IMR-90 (cell line): ENCODE measurements at regions not wholly inside any gene's neighbourhood (a gene's known extent, or its start where the extent isn't known, plus 50 kb on each side); places are given as distances from the start of the nearest gene placed in this dataset.

ENCODE experiments used
- CTCF ChIP-seq: conservative IDR thresholded peaks from 2 replicates; pipeline ENCODE4 v1.5.1; 2012; ENCODE audit warnings: mild to moderate bottlenecking, low read depth, low read length, improper control_type of control experiment
- MAFK ChIP-seq: IDR thresholded peaks from 2 replicates; pipeline ENCODE4 v1.6.1; 2012; ENCODE audit warnings: low read depth, low read length, improper control_type of control experiment
- POLR2A ChIP-seq: IDR thresholded peaks from 2 replicates; pipeline ENCODE4 v1.6.1; 2012; ENCODE audit warnings: mild to moderate bottlenecking, low read depth, low read length
- RFX5 ChIP-seq: IDR thresholded peaks from 2 replicates; pipeline ENCODE4 v1.8.0; 2012; ENCODE audit warnings: low read depth, mild to moderate bottlenecking, low read length, moderate library complexity

DNA sequence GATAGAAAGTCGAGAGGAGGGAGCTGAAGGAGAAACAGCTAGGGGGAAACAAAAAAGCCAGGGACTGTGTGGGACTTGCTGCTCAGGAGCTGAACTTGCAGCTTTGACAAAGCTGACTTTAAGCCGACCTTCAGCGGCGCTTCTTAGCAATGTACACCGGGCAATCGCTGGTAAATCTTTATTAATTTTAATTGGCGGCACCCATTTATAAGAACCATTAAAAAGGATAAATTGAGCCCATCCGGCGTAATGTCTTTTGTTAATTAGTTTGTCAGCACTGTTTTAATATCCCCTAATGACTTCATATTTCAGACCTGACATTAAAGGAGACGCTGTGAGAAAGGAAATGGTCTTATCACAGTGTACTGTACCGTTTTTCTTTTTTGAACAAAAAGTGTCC is 86.2 kb upstream of the VASH1 start:
- TF ChIP-seq CTCF (no peak), MAFK (no peak), RFX5 (no peak), POLR2A (no peak)
